ENCODE measurements at regions not wholly inside any gene's neighbourhood (a gene's known extent, or its start where the extent isn't known, plus 50 kb on each side); places are given as distances from the start of the nearest gene placed in this dataset.

DNA sequence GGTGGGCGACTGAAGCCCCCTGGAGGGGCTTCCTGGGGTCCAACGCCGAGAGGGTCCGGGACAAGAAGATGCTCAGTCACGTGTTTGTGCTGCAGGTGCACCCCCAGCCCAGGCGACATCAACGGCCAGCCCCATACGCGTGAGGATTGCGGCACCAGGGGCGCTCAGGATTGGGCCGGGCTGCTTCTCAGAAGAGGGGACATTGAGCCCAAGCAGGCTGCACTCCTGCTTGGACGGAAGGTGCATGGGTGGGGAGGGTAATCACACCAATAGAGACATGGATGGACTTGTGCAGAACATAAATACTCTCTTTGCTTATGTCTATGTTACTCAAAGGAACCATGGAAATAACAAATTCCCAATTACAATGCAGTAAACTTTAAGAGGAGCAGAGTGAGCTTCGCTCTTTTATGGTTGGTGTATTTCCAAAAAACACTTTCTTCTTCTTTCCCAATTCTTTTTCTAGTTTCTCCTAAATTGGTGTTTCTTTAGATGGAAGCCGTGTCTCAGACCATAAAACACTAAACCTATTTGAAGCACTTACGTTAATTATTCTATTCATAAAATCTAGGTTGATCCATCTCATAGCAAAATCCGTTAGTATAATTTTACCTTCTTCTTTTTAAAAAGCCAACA, 182.7 kb downstream of the GOLGA6L6 start:
- no peak overlapping the region for H2AFZ ChIP-seq (replicated peaks; ENCODE audit: low read length, poor library complexity)
- H3K4me2 ChIP-seq (ENCODE audit: low read depth, low read length) = no peak overlapping the region
- no peak overlapping the region for H3K56ac ChIP-seq (ENCODE audit: extremely low read depth, insufficient read depth, low read length)
- no peak overlapping the region for H3K4ac ChIP-seq (ENCODE audit: low read depth, low read length)
- no peak overlapping the region for H2BK20ac ChIP-seq (ENCODE audit: low read depth, low read length)
- H2AK9ac ChIP-seq (replicated peaks; ENCODE audit: low read depth, low read length, poor library complexity) = no peak overlapping the region
- H2BK120ac ChIP-seq (ENCODE audit: low read depth, low read length) = no peak overlapping the region
- WGBS, 2 experiments (ENCODE audit: extremely low coverage in 2 of 2, insufficient read length in 1 of 2) = 66% methylated on average over 12 of the region's 17 CpGs; no CpG with 5 or more reads in 1 of the 2 experiments
- H4K20me1 ChIP-seq (ENCODE audit: insufficient read depth, low read length) = no peaks in the 10 kb centered on the region
- TF ChIP-seq RCOR1 (IDR thresholded peaks at IDR 0.05; ENCODE audit: insufficient replicate concordance, low read length) (no peak), CHD1 (IDR thresholded peaks at IDR 0.05; ENCODE audit: low read depth, low read length) (no peak), MXI1 (IDR thresholded peaks at IDR 0.05; ENCODE audit: borderline replicate concordance, low read depth, low read length) (no peak), MAFK (IDR thresholded peaks at IDR 0.05; ENCODE audit: low read depth, low read length) (no peak), CEBPB (IDR thresholded peaks at IDR 0.05; ENCODE audit: low read depth, low read length) (no peak), SMC3 (IDR thresholded peaks at IDR 0.05; ENCODE audit: low read depth, low read length) (no peak), BHLHE40 (IDR thresholded peaks at IDR 0.05; ENCODE audit: low read depth, low read length) (no peak), MAZ (IDR thresholded peaks at IDR 0.05; ENCODE audit: borderline replicate concordance, low read depth, low read length) (no peak)
- TF ChIP-seq, protein P1, sequence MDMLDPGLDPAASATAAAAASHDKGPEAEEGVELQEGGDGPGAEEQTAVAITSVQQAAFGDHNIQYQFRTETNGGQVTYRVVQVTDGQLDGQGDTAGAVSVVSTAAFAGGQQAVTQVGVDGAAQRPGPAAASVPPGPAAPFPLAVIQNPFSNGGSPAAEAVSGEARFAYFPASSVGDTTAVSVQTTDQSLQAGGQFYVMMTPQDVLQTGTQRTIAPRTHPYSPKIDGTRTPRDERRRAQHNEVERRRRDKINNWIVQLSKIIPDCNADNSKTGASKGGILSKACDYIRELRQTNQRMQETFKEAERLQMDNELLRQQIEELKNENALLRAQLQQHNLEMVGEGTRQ (IDR thresholded peaks at IDR 0.05; ENCODE audit: low read depth, low read length) = no peak
- DNase-seq = no peak
- in situ Hi-C loops (cut with MboI; ENCODE audit: low sequenced_read_pairs) = loop anchor here (10.0 kb wide), 1 partner anchor 154 kb away; no protein-coding TSS in a partner anchor
- H3K9me1 ChIP-seq (ENCODE audit: insufficient read depth, low read length) = no peaks in the 10 kb centered on the region
- dilution Hi-C loops (cut with HindIII; ENCODE audit: low sequenced_read_pairs, unreplicated experiment) = no loop called here
- no peak overlapping the region for H3K9ac ChIP-seq (ENCODE audit: low read depth, low read length)
- intact Hi-C loops (cut with micrococcal nuclease) = no loop called here
- no peaks in the 10 kb centered on the region for H3K27me3 ChIP-seq (ENCODE audit: control insufficient read depth, insufficient read depth, low read length)
- no peak overlapping the region for H2BK5ac ChIP-seq (ENCODE audit: low read depth, low read length, poor library complexity, severe bottlenecking)
- H3K36me3 ChIP-seq (ENCODE audit: control insufficient read depth, insufficient read depth, low read length) = no peaks in the 10 kb centered on the region
- peaks cover 52% of the 10 kb centered on the region for H3K9me3 ChIP-seq (ENCODE audit: control insufficient read depth, insufficient read depth, low read length)
- no peak overlapping the region for H3K4me3 ChIP-seq (ENCODE audit: insufficient read depth, low read depth, low read length)
- no peak overlapping the region for H3K18ac ChIP-seq (ENCODE audit: low read depth, low read length)
- no peak overlapping the region for H4K8ac ChIP-seq (ENCODE audit: low read depth in 2 of 2, low read length in 2 of 2)
- H3K4me1 ChIP-seq (ENCODE audit: control insufficient read depth, insufficient read depth, low read length) = no peaks in the 10 kb centered on the region
- H4K5ac ChIP-seq (ENCODE audit: low read depth, low read length) = no peak overlapping the region
- H3K79me1 ChIP-seq (ENCODE audit: low read depth in 1 of 2, low read length in 2 of 2) = no peaks in the 10 kb centered on the region
- ChIA-PET POLR2A (ENCODE audit: unreplicated experiment) (no interaction called here), CTCF (no interaction called here)
- no peak overlapping the region for H3K27ac ChIP-seq (ENCODE audit: insufficient read depth, low read length)
- no peak overlapping the region for H3K14ac ChIP-seq (replicated peaks; ENCODE audit: low read depth, low read length)
- H3K23ac ChIP-seq (ENCODE audit: low read depth, low read length) = no peak overlapping the region
- no peak overlapping the region for H4K91ac ChIP-seq (ENCODE audit: insufficient read depth, low read depth, low read length)
- no peak overlapping the region for H2BK15ac ChIP-seq (ENCODE audit: low read depth, low read length)
- no TSS peak for BruUV-seq (replicated peaks)
- no peak overlapping the region for H2AK5ac ChIP-seq (ENCODE audit: low read depth, low read length)
- ATAC-seq (ENCODE audit: low read depth) = no peak
